HCT116 (cell line): ENCODE measurements at regions not wholly inside any gene's neighbourhood (a gene's known extent, or its start where the extent isn't known, plus 50 kb on each side); places are given as distances from the start of the nearest gene placed in this dataset.

Experiments used
- ATAC-seq: fragments of 200-7000 bp; cut with Tn5 transposase; 2 replicates; pipeline ENCODE4 v1.9.1; 2020; ENCODE audit warnings: mild to moderate bottlenecking, moderate library complexity
- BruUV-seq: library from RNA; stranded (reverse); fragments of 400-500 nt; replicated peaks from 2 replicates; lab custom pipeline; 2021; lab: Mats Ljungman, UMichigan
- CTCF ChIA-PET: fragments of 300-600 bp; sonication (Branson Sonifier 250); formaldehyde crosslinking; loops from one replicate; lab custom pipeline; 2021; ENCODE audit warnings: antibody characterized with exemption; lab: Charles Lee
- POLR2A ChIA-PET: fragments of 300-600, 350-600 bp; sonication (Branson Sonifier 250); formaldehyde crosslinking; loops from one replicate; lab custom pipeline; 2021; ENCODE audit warnings: antibody characterized with exemption; lab: Charles Lee
- RAD21 ChIA-PET, 2 experiments: fragments of 300-600 bp; sonication (Branson Sonifier 250); formaldehyde crosslinking; loops; one replicate each; lab custom pipeline; 2023; ENCODE audit warnings: low total read pairs in 2 of 2; ENCODE audit not compliant: uncharacterized antibody in 2 of 2, unreplicated experiment in 2 of 2, low non-redundant PET in 1 of 2; lab: Charles Lee
- DNase-seq: peaks from one replicate; pipeline ENCODE4 v3.0.0-alpha.2; 2010; ENCODE audit warnings: low read depth, low spot score
- H2AFZ ChIP-seq: fragments of 200-600 bp; shearing (Covaris generic), sonication (generic); 2 replicates; pipeline ENCODE4 v1.6.1; 2017; ENCODE audit warnings: low read depth, mixed run types, mixed read lengths, antibody characterized with exemption, low read length; ENCODE audit not compliant: poor library complexity, severe bottlenecking
- H3K27ac ChIP-seq: 2 replicates; pipeline ENCODE4 v1.5.1; 2012; ENCODE audit warnings: low read depth, low read length
- H3K27me3 ChIP-seq: fragments of 200-600 bp; sonication (generic); 2 replicates; pipeline ENCODE4 v1.6.1; 2016; ENCODE audit warnings: mixed run types, low read length, mixed read lengths; ENCODE audit not compliant: insufficient read depth
- H3K36me3 ChIP-seq, 2 experiments: fragments of 200-500 bp in 1 of 2; fragments of 200-600 bp in 1 of 2; sonication (Bioruptor generic) in 1 of 2; sonication (generic) in 1 of 2; 2 replicates each; pipeline versions ENCODE4 v1.5.1 to v1.6.1; 2014 to 2016; ENCODE audit warnings: low read length in 2 of 2, inconsistent platforms in 1 of 2, mixed read lengths in 1 of 2, mixed run types in 1 of 2; ENCODE audit not compliant: insufficient read depth in 2 of 2, control insufficient read depth in 1 of 2
- H3K4me1 ChIP-seq, 2 experiments: fragments of 200-600 bp in 1 of 2; sonication (generic) in 1 of 2; 2 replicates each; pipeline versions ENCODE4 v1.5.1 to v1.6.1; 2012 to 2017; ENCODE audit warnings: low read length in 2 of 2, inconsistent platforms in 1 of 2, mild to moderate bottlenecking in 1 of 2, mixed read lengths in 1 of 2, mixed run types in 1 of 2, moderate library complexity in 1 of 2; ENCODE audit not compliant: insufficient read depth in 2 of 2, control insufficient read depth in 1 of 2
- H3K4me2 ChIP-seq: fragments of 200-600 bp; sonication (generic); 2 replicates; pipeline ENCODE4 v1.6.1; 2017; ENCODE audit warnings: mixed run types, low read length, mixed read lengths
- H3K4me3 ChIP-seq, 2 experiments: fragments of 200-600 bp in 1 of 2; sonication (generic) in 1 of 2; replicated peaks in 1 of 2; 2 replicates each; pipeline ENCODE4 v1.5.1; 2011 to 2016; ENCODE audit warnings: low read length in 2 of 2, control low read depth in 1 of 2, low read depth in 1 of 2, mild to moderate bottlenecking in 1 of 2, mixed read lengths in 1 of 2, mixed run types in 1 of 2
- H3K79me2 ChIP-seq: fragments of 200-600 bp; sonication (generic); 2 replicates; pipeline ENCODE4 v1.6.1; 2017; ENCODE audit warnings: mild to moderate bottlenecking, mixed run types, low read length, moderate library complexity, mixed read lengths; ENCODE audit not compliant: insufficient read depth
- H3K9ac ChIP-seq: fragments of 200-600 bp; sonication (generic); 2 replicates; pipeline ENCODE4 v1.6.1; 2016; ENCODE audit warnings: low read length, mixed read lengths
- H3K9me2 ChIP-seq: fragments of 200-600 bp; sonication (generic), shearing (Covaris generic); 2 replicates; pipeline ENCODE4 v1.6.1; 2017; ENCODE audit warnings: mixed run types, mild to moderate bottlenecking, moderate library complexity; ENCODE audit not compliant: insufficient read depth
- H3K9me3 ChIP-seq, 2 experiments: fragments of 200-500 bp in 1 of 2; fragments of 200-600 bp in 1 of 2; sonication (Bioruptor generic) in 1 of 2; sonication (generic) in 1 of 2; 2 replicates each; pipeline ENCODE4 v1.6.1; 2014 to 2017; ENCODE audit warnings: low read length in 2 of 2, mixed read lengths in 2 of 2, inconsistent platforms in 1 of 2, low read depth in 1 of 2, mild to moderate bottlenecking in 1 of 2, mixed run types in 1 of 2, moderate library complexity in 1 of 2; ENCODE audit not compliant: control insufficient read depth in 1 of 2, insufficient read depth in 1 of 2
- H4K20me1 ChIP-seq: fragments of 200-600 bp; sonication (generic), shearing (Covaris generic); 2 replicates; pipeline ENCODE4 v1.6.1; 2017; ENCODE audit warnings: mixed run types, mild to moderate bottlenecking, moderate library complexity; ENCODE audit not compliant: insufficient read depth
- CBX3 ChIP-seq: IDR thresholded peaks from 2 replicates; pipeline ENCODE4 v1.6.1; 2012; ENCODE audit warnings: low read depth
- CEBPB ChIP-seq: IDR thresholded peaks from 2 replicates; pipeline ENCODE4 v1.6.1; 2012; ENCODE audit warnings: low read depth
- EGR1 ChIP-seq: IDR thresholded peaks from 2 replicates; pipeline ENCODE4 v1.6.1; 2012; ENCODE audit warnings: low read depth
- ELF1 ChIP-seq: IDR thresholded peaks from 2 replicates; pipeline ENCODE4 v1.6.1; 2012; ENCODE audit warnings: low read depth, borderline replicate concordance
- FOSL1 ChIP-seq: IDR thresholded peaks from 2 replicates; pipeline ENCODE4 v1.6.1; 2012; ENCODE audit warnings: low read depth
- JUND ChIP-seq: IDR thresholded peaks from 2 replicates; pipeline ENCODE4 v1.6.1; 2012
- RAD21 ChIP-seq: IDR thresholded peaks from 2 replicates; pipeline ENCODE4 v1.6.1; 2012; ENCODE audit warnings: low read depth, mild to moderate bottlenecking
- SIN3A ChIP-seq: IDR thresholded peaks from 2 replicates; pipeline ENCODE4 v1.6.1; 2012; ENCODE audit warnings: low read depth
- SRF ChIP-seq: IDR thresholded peaks from 2 replicates; pipeline ENCODE4 v1.6.1; 2012; ENCODE audit warnings: low read depth
- TCF7L2 ChIP-seq: IDR thresholded peaks from 2 replicates; pipeline ENCODE4 v1.7.0; 2011; ENCODE audit warnings: borderline replicate concordance, inconsistent platforms; ENCODE audit not compliant: insufficient read depth, insufficient read length; ENCODE audit errors: extremely low read depth
- YY1 ChIP-seq: IDR thresholded peaks from 2 replicates; pipeline ENCODE4 v1.6.1; 2011; ENCODE audit warnings: low read length, low read depth, moderate library complexity, mild to moderate bottlenecking; ENCODE audit not compliant: insufficient replicate concordance; ENCODE audit errors: extremely low read depth
- ZBTB33 ChIP-seq: IDR thresholded peaks from 2 replicates; pipeline ENCODE4 v1.6.1; 2011; ENCODE audit warnings: mild to moderate bottlenecking, low read length, moderate library complexity; ENCODE audit not compliant: insufficient replicate concordance; ENCODE audit errors: extremely low read depth
- ZFX ChIP-seq: fragments of 450-650 bp; IDR thresholded peaks from 2 replicates; pipeline ENCODE4 v1.6.1; 2017
- ZNF274 ChIP-seq: fragments of 200-500 bp; sonication (Bioruptor generic); IDR thresholded peaks from 2 replicates; pipeline ENCODE4 v1.6.1; 2014; ENCODE audit warnings: mild to moderate bottlenecking, low read depth, low read length, inconsistent platforms
- intact Hi-C: fragments of 100-400 bp; cut with micrococcal nuclease; formaldehyde crosslinking; loops from 2 replicates; pipeline ENCODE4 v1.10.0; 2022
- TF ChIP-seq, protein P1 (sequence below), 3 experiments: fragments of 200-600 bp in 1 of 3; sonication (generic) in 1 of 3; IDR thresholded peaks in 2 of 3; conservative IDR thresholded peaks in 1 of 3; 2 replicates each; pipeline ENCODE4 v1.5.1; 2012 to 2017; ENCODE audit warnings: low read depth in 2 of 3, low read length in 2 of 3, antibody characterized with exemption in 1 of 3, borderline replicate concordance in 1 of 3, control low read depth in 1 of 3, mild to moderate bottlenecking in 1 of 3, mixed read lengths in 1 of 3, mixed run types in 1 of 3, moderate library complexity in 1 of 3; ENCODE audit not compliant: insufficient read depth in 1 of 3
- TF ChIP-seq, protein P2 (sequence below): IDR thresholded peaks from 2 replicates; pipeline ENCODE4 v1.6.1; 2012
- TF ChIP-seq, protein P3 (sequence below): IDR thresholded peaks from 2 replicates; pipeline ENCODE4 v1.6.1; 2012

DNA sequence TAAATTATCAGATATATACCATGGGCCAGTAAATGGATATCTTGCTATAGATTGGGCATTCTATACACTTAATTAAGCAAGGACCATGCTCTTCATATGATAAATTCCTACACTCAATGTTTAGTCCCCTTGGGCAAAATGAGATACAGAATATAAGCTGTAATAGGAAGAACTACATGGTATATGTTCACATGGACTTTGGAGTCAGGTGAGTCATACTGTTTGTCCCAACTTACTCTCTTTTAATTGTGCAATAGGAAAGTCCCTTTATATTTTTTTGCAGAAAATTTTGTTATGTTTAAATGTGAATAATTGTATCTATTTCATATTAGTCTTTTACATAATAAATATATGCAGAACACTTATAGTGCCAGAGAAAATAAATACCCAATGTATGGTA lies 820.2 kb upstream of the ADAMTS5 start:
- Histone ChIP-seq H3K9me2 (no peaks in the 10 kb centered on the region), H4K20me1 (no peaks in the 10 kb centered on the region), H3K4me2 (no peak overlapping the region), H3K4me1 (no peaks in the 10 kb centered on the region), H3K9me3 (peaks cover 13 to 21% of the 10 kb centered on the region in 2 experiments; a peak in 2 of 4 replicates), H3K27me3 (no peaks in the 10 kb centered on the region), H3K79me2 (no peaks in the 10 kb centered on the region), H3K36me3 (no peaks in the 10 kb centered on the region), H3K4me3 (no peak overlapping the region)
- ATAC-seq (no peak), DNase-seq (no peak)
- no TSS peak for BruUV-seq
- ChIA-PET CTCF (no interaction called here), RAD21 (no interaction called here), POLR2A (no interaction called here)
- intact Hi-C loops, result no loop called here
- TF ChIP-seq ELF1, result no peak
- no peak for TF ChIP-seq YY1
- TF ChIP-seq, protein P1, sequence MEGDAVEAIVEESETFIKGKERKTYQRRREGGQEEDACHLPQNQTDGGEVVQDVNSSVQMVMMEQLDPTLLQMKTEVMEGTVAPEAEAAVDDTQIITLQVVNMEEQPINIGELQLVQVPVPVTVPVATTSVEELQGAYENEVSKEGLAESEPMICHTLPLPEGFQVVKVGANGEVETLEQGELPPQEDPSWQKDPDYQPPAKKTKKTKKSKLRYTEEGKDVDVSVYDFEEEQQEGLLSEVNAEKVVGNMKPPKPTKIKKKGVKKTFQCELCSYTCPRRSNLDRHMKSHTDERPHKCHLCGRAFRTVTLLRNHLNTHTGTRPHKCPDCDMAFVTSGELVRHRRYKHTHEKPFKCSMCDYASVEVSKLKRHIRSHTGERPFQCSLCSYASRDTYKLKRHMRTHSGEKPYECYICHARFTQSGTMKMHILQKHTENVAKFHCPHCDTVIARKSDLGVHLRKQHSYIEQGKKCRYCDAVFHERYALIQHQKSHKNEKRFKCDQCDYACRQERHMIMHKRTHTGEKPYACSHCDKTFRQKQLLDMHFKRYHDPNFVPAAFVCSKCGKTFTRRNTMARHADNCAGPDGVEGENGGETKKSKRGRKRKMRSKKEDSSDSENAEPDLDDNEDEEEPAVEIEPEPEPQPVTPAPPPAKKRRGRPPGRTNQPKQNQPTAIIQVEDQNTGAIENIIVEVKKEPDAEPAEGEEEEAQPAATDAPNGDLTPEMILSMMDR (IDR thresholded peaks at IDR 0.05 in 2 of 3, conservative IDR thresholded peaks at IDR 0.05 in 1 of 3; ENCODE audit: borderline replicate concordance in 1 of 3, insufficient read depth in 1 of 3, low read depth in 2 of 3, low read length in 2 of 3), result no peak
- TF ChIP-seq SRF, result no peak
- no peak for TF ChIP-seq ZNF274
- no peak for TF ChIP-seq SIN3A
- TF ChIP-seq CBX3, result no peak
- no peak for TF ChIP-seq FOSL1
- TF ChIP-seq EGR1, result no peak
- TF ChIP-seq, protein P2, sequence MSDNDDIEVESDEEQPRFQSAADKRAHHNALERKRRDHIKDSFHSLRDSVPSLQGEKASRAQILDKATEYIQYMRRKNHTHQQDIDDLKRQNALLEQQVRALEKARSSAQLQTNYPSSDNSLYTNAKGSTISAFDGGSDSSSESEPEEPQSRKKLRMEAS, result no peak
- TF ChIP-seq ZBTB33, result no peak
- TF ChIP-seq JUND, result no peak
- TF ChIP-seq, protein P3, sequence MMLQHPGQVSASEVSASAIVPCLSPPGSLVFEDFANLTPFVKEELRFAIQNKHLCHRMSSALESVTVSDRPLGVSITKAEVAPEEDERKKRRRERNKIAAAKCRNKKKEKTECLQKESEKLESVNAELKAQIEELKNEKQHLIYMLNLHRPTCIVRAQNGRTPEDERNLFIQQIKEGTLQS, result no peak
- TF ChIP-seq TCF7L2, result no peak
- TF ChIP-seq RAD21, result no peak
- TF ChIP-seq CEBPB, result no peak
- no peak for TF ChIP-seq ZFX
- TF ChIP-seq, all 23 proteins: peak for 0
- no peak overlapping the region for H2AFZ ChIP-seq
- no peak overlapping the region for H3K9ac ChIP-seq
- no peak overlapping the region for H3K27ac ChIP-seq
